GM12878 (cell line): ENCODE measurements at regions not wholly inside any gene's neighbourhood (a gene's known extent, or its start where the extent isn't known, plus 50 kb on each side); places are given as distances from the start of the nearest gene placed in this dataset.

Experiments
- ATAC-seq: fragments of 200-7000 bp; cut with Tn5 transposase; 3 replicates; pipeline ENCODE4 v1.9.1; 2020; ENCODE audit warnings: mild to moderate bottlenecking, moderate library complexity
- BruUV-seq: library from RNA; stranded (reverse); fragments of 400-500 nt; replicated peaks from 2 replicates; lab custom pipeline; 2021; lab: Mats Ljungman, UMichigan
- CTCF ChIA-PET: fragments of 300-600 bp; sonication (Branson Sonifier 250); formaldehyde crosslinking; extraction: SDS; loops from one replicate; lab custom pipeline; 2021; ENCODE audit warnings: inconsistent platforms; lab: Yijun Ruan, JAX
- POLR2A ChIA-PET: fragments of 350-600 bp; formaldehyde crosslinking; extraction: SDS; loops from one replicate; lab custom pipeline; 2021; ENCODE audit warnings: inconsistent platforms; lab: Charles Lee
- RAD21 ChIA-PET: fragments of 300-600 bp; sonication (Branson Sonifier 250); formaldehyde crosslinking; loops from one replicate; lab custom pipeline; 2023; ENCODE audit warnings: antibody characterized with exemption; ENCODE audit not compliant: unreplicated experiment; lab: Charles Lee
- SMC1A ChIA-PET: fragments of 300-600 bp; sonication (Branson Sonifier 250); formaldehyde crosslinking; loops from one replicate; lab custom pipeline; 2023; ENCODE audit not compliant: unreplicated experiment, uncharacterized antibody; lab: Charles Lee
- DNase-seq: peaks from one replicate; pipeline ENCODE4 v3.0.0-alpha.2; 2011; ENCODE audit warnings: low read depth, low spot score
- FAIRE-seq: peaks from 3 replicates; lab custom pipeline; 2011; peaks lifted over from hg19 to GRCh38; lab: Jason Lieb, UNC
- H2AFZ ChIP-seq: 2 replicates; pipeline ENCODE4 v1.6.0; 2011; ENCODE audit warnings: low read depth, low read length, control low read depth; ENCODE audit not compliant: control insufficient read depth
- H3K27ac ChIP-seq: 2 replicates; pipeline ENCODE4 v1.5.1; 2011; ENCODE audit warnings: control low read depth; ENCODE audit not compliant: control insufficient read depth, insufficient read depth
- H3K27me3 ChIP-seq, 2 experiments: replicated peaks in 1 of 2; 2 replicates each; pipeline versions ENCODE4 v1.6.0 to v1.6.1; 2011; ENCODE audit warnings: low read length in 1 of 2; ENCODE audit not compliant: control insufficient read depth in 2 of 2, insufficient read depth in 2 of 2
- H3K36me3 ChIP-seq, 2 experiments: 2 replicates each; pipeline ENCODE4 v1.5.1; 2011; ENCODE audit warnings: low read length in 1 of 2; ENCODE audit not compliant: control insufficient read depth in 2 of 2, insufficient read depth in 2 of 2
- H3K4me1 ChIP-seq: 2 replicates; pipeline ENCODE4 v1.6.1; 2011; ENCODE audit warnings: mild to moderate bottlenecking, low read length, moderate library complexity, mixed read lengths; ENCODE audit not compliant: control insufficient read depth, insufficient read depth
- H3K4me2 ChIP-seq: 2 replicates; pipeline ENCODE4 v1.6.0; 2011; ENCODE audit warnings: control low read depth; ENCODE audit not compliant: control insufficient read depth, insufficient read depth
- H3K4me3 ChIP-seq: fragments of 200-600 bp; sonication (generic); 2 replicates; pipeline ENCODE4 v1.5.1; 2016
- H3K79me2 ChIP-seq: 2 replicates; pipeline ENCODE4 v1.6.0; 2011; ENCODE audit warnings: low read length; ENCODE audit not compliant: control insufficient read depth, insufficient read depth
- H3K9ac ChIP-seq: 2 replicates; pipeline ENCODE4 v1.8.0; 2011; ENCODE audit warnings: low read length, control low read depth, mixed read lengths; ENCODE audit not compliant: control insufficient read depth, insufficient read depth
- H3K9me3 ChIP-seq: replicated peaks from 3 replicates; pipeline ENCODE4 v1.5.1; 2011; ENCODE audit warnings: mild to moderate bottlenecking, low read length; ENCODE audit not compliant: control insufficient read depth, insufficient read depth
- H4K20me1 ChIP-seq: 2 replicates; pipeline ENCODE4 v1.6.0; 2011; ENCODE audit not compliant: control insufficient read depth, insufficient read depth
- CBFB ChIP-seq: IDR thresholded peaks from 2 replicates; pipeline ENCODE4 v1.6.1; 2016; ENCODE audit warnings: antibody characterized with exemption, low read depth
- CREM ChIP-seq: IDR thresholded peaks from 2 replicates; pipeline ENCODE4 v1.6.1; 2014; ENCODE audit warnings: antibody characterized with exemption, low read depth
- DPF2 ChIP-seq: fragments of 450-650 bp; IDR thresholded peaks from 2 replicates; pipeline ENCODE4 v1.6.1; 2017; ENCODE audit warnings: mild to moderate bottlenecking
- FOXM1 ChIP-seq: IDR thresholded peaks from 2 replicates; pipeline ENCODE4 v1.6.1; 2012; ENCODE audit warnings: low read depth, mild to moderate bottlenecking, inconsistent platforms, low read length, moderate library complexity
- MYB ChIP-seq: fragments of 150-350 bp; IDR thresholded peaks from 2 replicates; pipeline ENCODE4 v1.6.1; 2014; ENCODE audit warnings: mild to moderate bottlenecking, low read depth, low read length, borderline replicate concordance
- NKRF ChIP-seq: fragments of 450-650 bp; conservative IDR thresholded peaks from 2 replicates; pipeline ENCODE4 v1.6.1; 2017; ENCODE audit warnings: mild to moderate bottlenecking, moderate library complexity
- PAX5 ChIP-seq: IDR thresholded peaks from 2 replicates; pipeline ENCODE4 v1.6.1; 2011; ENCODE audit warnings: low read depth, low read length, borderline replicate concordance
- RAD21 ChIP-seq: IDR thresholded peaks from 2 replicates; pipeline ENCODE4 v1.6.1; 2011; ENCODE audit warnings: mild to moderate bottlenecking, low read depth, low read length, moderate library complexity; ENCODE audit not compliant: insufficient read depth
- REST ChIP-seq: IDR thresholded peaks from 2 replicates; pipeline ENCODE4 v1.6.1; 2012; ENCODE audit warnings: mild to moderate bottlenecking, low read depth, low read length
- SKIL ChIP-seq: fragments of 450-650 bp; IDR thresholded peaks from 2 replicates; pipeline ENCODE4 v1.6.1; 2017; ENCODE audit warnings: mild to moderate bottlenecking, low read depth, inconsistent platforms; ENCODE audit not compliant: poor library complexity, severe bottlenecking
- SMARCA5 ChIP-seq: fragments of 450-650 bp; IDR thresholded peaks from 2 replicates; pipeline ENCODE4 v1.6.1; 2017; ENCODE audit warnings: mild to moderate bottlenecking
- YY1 ChIP-seq: IDR thresholded peaks from 2 replicates; pipeline ENCODE4 v1.6.1; 2011; ENCODE audit warnings: low read depth, mild to moderate bottlenecking, low read length
- WGBS: methylation state at CpG from one replicate; pipeline ENCODE4 v1.1.6; 2016; ENCODE audit warnings: low lambda C conversion rate; ENCODE audit not compliant: insufficient replicate concordance, insufficient coverage; ENCODE audit errors: missing lambda C conversion rate; 5-methylcytosine and 5-hydroxymethylcytosine counted together
- in situ Hi-C: fragments of 300-500 bp; cut with MboI; formaldehyde crosslinking; loops from 9 replicates; pipeline ENCODE4 v1.14.3; 2018; ENCODE audit warnings: mixed read lengths
- intact Hi-C: fragments of 100-400 bp; cut with micrococcal nuclease; formaldehyde crosslinking; loops from one replicate; pipeline ENCODE4 v1.14.2; 2022; ENCODE audit not compliant: unreplicated experiment

- TF ChIP-seq CREM (no peak), YY1 (no peak), RAD21 (no peak), PAX5 (no peak), SKIL (no peak), CBFB (no peak), MYB (no peak), SMARCA5 (no peak), NKRF (no peak), DPF2 (no peak), REST (no peak), FOXM1 (no peak)
- 64% methylated on average over 3 of the region's 3 CpGs for WGBS
- Histone ChIP-seq H4K20me1 (no peaks in the 10 kb centered on the region), H3K36me3 (no peaks in the 10 kb centered on the region; a peak in 1 of 4 replicates), H3K4me1 (no peaks in the 10 kb centered on the region; the same call in none of the 2 replicates), H3K4me3 (no peak overlapping the region), H3K27ac (no peak overlapping the region), H3K4me2 (no peak overlapping the region), H2AFZ (no peak overlapping the region), H3K9ac (no peak overlapping the region), H3K79me2 (no peaks in the 10 kb centered on the region), H3K9me3 (no peaks in the 10 kb centered on the region; the same call in 2 of the 3 replicates), H3K27me3 (no peaks in the 10 kb centered on the region)
- DNase-seq (no peak), FAIRE-seq (no peak), ATAC-seq (no peak)
- ChIA-PET POLR2A (no interaction called here), SMC1A (interaction anchor here (0.6 to 1.0 kb wide), 2 partner anchors 33 to 290 kb away, joined by 3 read pairs; no protein-coding TSS in a partner anchor), CTCF (interaction anchor here (1.6 kb wide), 1 partner anchor 47 kb away, joined by 3 read pairs; no protein-coding TSS in a partner anchor), RAD21 (no interaction called here)
- intact Hi-C loops (no loop called here), in situ Hi-C loops (no loop called here)
- no TSS peak for BruUV-seq
Measured at GRCh38 chr4:182971702-182972101, 54.5 kb upstream of the DCTD start.
